GM23338 (cell line): ENCODE measurements at regions not wholly inside any gene's neighbourhood (a gene's known extent, or its start where the extent isn't known, plus 50 kb on each side); places are given as distances from the start of the nearest gene placed in this dataset.

Source experiments
- ATAC-seq: fragments of 200-7000 bp; cut with Tn5 transposase; 3 replicates; pipeline ENCODE4 v1.9.1; 2020
- DNase-seq: peaks from one replicate; pipeline ENCODE4 v3.0.0-alpha.2; 2015; ENCODE audit warnings: low spot score
- H2AFZ ChIP-seq: fragments of 200-600 bp; sonication (generic); 2 replicates; pipeline ENCODE4 v1.8.0; 2016; ENCODE audit warnings: antibody characterized with exemption, mild to moderate bottlenecking, moderate library complexity
- H3F3A ChIP-seq: fragments of 200-600 bp; sonication (generic); replicated peaks from 2 replicates; pipeline ENCODE4 v1.8.0; 2017; ENCODE audit warnings: antibody characterized with exemption, mixed run types, low read depth
- H3K27ac ChIP-seq: fragments of 200-600 bp; sonication (generic); 2 replicates; pipeline ENCODE4 v1.6.1; 2016; ENCODE audit warnings: low read depth
- H3K27me3 ChIP-seq: fragments of 200-600 bp; sonication (generic); 2 replicates; pipeline ENCODE4 v1.8.0; 2016; ENCODE audit warnings: mild to moderate bottlenecking, mixed run types, moderate library complexity; ENCODE audit not compliant: insufficient read depth
- H3K36me3 ChIP-seq: fragments of 200-600 bp; sonication (generic); 2 replicates; pipeline ENCODE4 v1.8.0; 2016; ENCODE audit warnings: mild to moderate bottlenecking; ENCODE audit not compliant: insufficient read depth
- H3K4me1 ChIP-seq: fragments of 200-600 bp; sonication (generic); 2 replicates; pipeline ENCODE4 v1.8.0; 2016; ENCODE audit warnings: mild to moderate bottlenecking, moderate library complexity; ENCODE audit not compliant: insufficient read depth
- H3K4me2 ChIP-seq: fragments of 200-600 bp; sonication (generic); 2 replicates; pipeline ENCODE4 v1.7.1; 2017; ENCODE audit warnings: mixed run types
- H3K4me3 ChIP-seq: fragments of 200-600 bp; sonication (generic); 2 replicates; pipeline ENCODE4 v1.6.1; 2016; ENCODE audit warnings: mixed run types
- H3K79me2 ChIP-seq: fragments of 200-600 bp; sonication (generic); replicated peaks from 2 replicates; pipeline ENCODE4 v1.8.0; 2017; ENCODE audit warnings: mild to moderate bottlenecking; ENCODE audit not compliant: insufficient read depth
- H3K9me2 ChIP-seq: fragments of 200-600 bp; sonication (generic); 2 replicates; pipeline ENCODE4 v1.8.0; 2017; ENCODE audit not compliant: insufficient read depth
- H4K20me1 ChIP-seq: fragments of 200-600 bp; sonication (generic); replicated peaks from 2 replicates; pipeline ENCODE4 v1.8.0; 2017; ENCODE audit warnings: mild to moderate bottlenecking; ENCODE audit not compliant: insufficient read depth
- H3K27ac Mint-ChIP-seq: 2 replicates; pipeline ENCODE4 v1.8.0; 2020; ENCODE audit warnings: inconsistent platforms, mild to moderate bottlenecking, moderate library complexity, mixed read lengths
- H3K27me3 Mint-ChIP-seq: 3 replicates; pipeline ENCODE4 v1.8.0; 2022; ENCODE audit warnings: low read depth, mild to moderate bottlenecking, moderate library complexity, mixed read lengths, inconsistent platforms; ENCODE audit not compliant: insufficient read depth, poor library complexity
- H3K36me3 Mint-ChIP-seq: 3 replicates; pipeline ENCODE4 v1.8.0; 2021; ENCODE audit warnings: low read depth, mild to moderate bottlenecking, inconsistent platforms, moderate library complexity, mixed read lengths
- H3K4me1 Mint-ChIP-seq: 3 replicates; pipeline ENCODE4 v1.8.0; 2020; ENCODE audit warnings: mild to moderate bottlenecking, inconsistent platforms, mixed read lengths
- H3K4me3 Mint-ChIP-seq: 3 replicates; pipeline ENCODE4 v1.8.0; 2021; ENCODE audit warnings: moderate library complexity, mild to moderate bottlenecking, inconsistent platforms, mixed read lengths
- H3K9me3 Mint-ChIP-seq: 3 replicates; pipeline ENCODE4 v1.8.0; 2020; ENCODE audit warnings: moderate library complexity, mild to moderate bottlenecking, inconsistent platforms, mixed read lengths
- EZH2 ChIP-seq: fragments of 200-600 bp; sonication (generic); IDR thresholded peaks from one replicate; pipeline ENCODE4 v1.8.0; 2017; ENCODE audit warnings: antibody characterized with exemption, mild to moderate bottlenecking, low read depth; ENCODE audit not compliant: unreplicated experiment
- POLR2AphosphoS5 ChIP-seq: IDR thresholded peaks from 2 replicates; pipeline ENCODE4 v1.6.1; 2016; ENCODE audit warnings: antibody characterized with exemption, low read depth
- TF ChIP-seq, protein P1 (sequence below): IDR thresholded peaks from one replicate; pipeline ENCODE4 v1.6.1; 2018; ENCODE audit warnings: antibody characterized with exemption; ENCODE audit not compliant: unreplicated experiment
- TF ChIP-seq, protein P2 (sequence below), 2 experiments: fragments of 200-600 bp in 1 of 2; sonication (generic) in 1 of 2; conservative IDR thresholded peaks; 2 replicates each; pipeline versions ENCODE4 v1.5.1 to v1.6.1; 2016 to 2017; ENCODE audit warnings: antibody characterized with exemption in 2 of 2, low read depth in 2 of 2, mild to moderate bottlenecking in 2 of 2, moderate library complexity in 1 of 2

DNA sequence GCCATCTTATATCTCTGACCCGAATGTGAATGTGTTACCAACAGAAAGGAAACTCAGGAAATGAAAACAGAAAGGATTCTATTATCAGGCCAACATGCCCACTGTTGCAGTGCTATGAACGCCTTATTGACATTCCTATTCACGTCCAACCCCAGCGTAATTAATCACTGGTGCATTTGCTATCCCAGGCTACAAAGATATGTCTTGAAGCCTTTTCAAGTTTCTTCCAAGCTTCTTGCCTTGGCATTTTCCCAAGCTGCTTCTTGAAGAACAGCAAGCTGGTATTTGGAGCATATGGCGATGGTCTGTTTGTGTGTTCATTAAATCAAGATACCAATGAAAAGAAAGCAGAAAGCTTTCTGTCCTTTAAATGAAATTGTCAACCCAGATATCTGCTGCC lies 579.2 kb upstream of the ZNF462 start:
- Histone ChIP-seq H3K9me2 (no peaks in the 10 kb centered on the region), H3K27ac (no peak overlapping the region)
- no peaks in the 10 kb centered on the region for H3K27me3 Mint-ChIP-seq

GRCh38 chr9:106284296-106284695 lies 578.7 kb upstream of the ZNF462 start:
- Mint-ChIP-seq H3K9me3 (no peaks in the 10 kb centered on the region; the same call in 2 of the 3 replicates), H3K4me1 (peaks cover 23% of the 10 kb centered on the region), H3K36me3 (no peaks in the 10 kb centered on the region), H3K27ac (no peak overlapping the region), H3K27me3 (no peaks in the 10 kb centered on the region), H3K4me3 (no peak overlapping the region)
- Histone ChIP-seq H3F3A (no peaks in the 10 kb centered on the region), H3K9me2 (no peaks in the 10 kb centered on the region), H3K4me2 (no peak overlapping the region), H3K4me1 (no peaks in the 10 kb centered on the region), H3K4me3 (no peak overlapping the region), H4K20me1 (no peaks in the 10 kb centered on the region), H3K27ac (no peak overlapping the region), H3K79me2 (no peaks in the 10 kb centered on the region), H2AFZ (no peak overlapping the region), H3K27me3 (no peaks in the 10 kb centered on the region), H3K36me3 (no peaks in the 10 kb centered on the region)
- TF ChIP-seq, protein P1, sequence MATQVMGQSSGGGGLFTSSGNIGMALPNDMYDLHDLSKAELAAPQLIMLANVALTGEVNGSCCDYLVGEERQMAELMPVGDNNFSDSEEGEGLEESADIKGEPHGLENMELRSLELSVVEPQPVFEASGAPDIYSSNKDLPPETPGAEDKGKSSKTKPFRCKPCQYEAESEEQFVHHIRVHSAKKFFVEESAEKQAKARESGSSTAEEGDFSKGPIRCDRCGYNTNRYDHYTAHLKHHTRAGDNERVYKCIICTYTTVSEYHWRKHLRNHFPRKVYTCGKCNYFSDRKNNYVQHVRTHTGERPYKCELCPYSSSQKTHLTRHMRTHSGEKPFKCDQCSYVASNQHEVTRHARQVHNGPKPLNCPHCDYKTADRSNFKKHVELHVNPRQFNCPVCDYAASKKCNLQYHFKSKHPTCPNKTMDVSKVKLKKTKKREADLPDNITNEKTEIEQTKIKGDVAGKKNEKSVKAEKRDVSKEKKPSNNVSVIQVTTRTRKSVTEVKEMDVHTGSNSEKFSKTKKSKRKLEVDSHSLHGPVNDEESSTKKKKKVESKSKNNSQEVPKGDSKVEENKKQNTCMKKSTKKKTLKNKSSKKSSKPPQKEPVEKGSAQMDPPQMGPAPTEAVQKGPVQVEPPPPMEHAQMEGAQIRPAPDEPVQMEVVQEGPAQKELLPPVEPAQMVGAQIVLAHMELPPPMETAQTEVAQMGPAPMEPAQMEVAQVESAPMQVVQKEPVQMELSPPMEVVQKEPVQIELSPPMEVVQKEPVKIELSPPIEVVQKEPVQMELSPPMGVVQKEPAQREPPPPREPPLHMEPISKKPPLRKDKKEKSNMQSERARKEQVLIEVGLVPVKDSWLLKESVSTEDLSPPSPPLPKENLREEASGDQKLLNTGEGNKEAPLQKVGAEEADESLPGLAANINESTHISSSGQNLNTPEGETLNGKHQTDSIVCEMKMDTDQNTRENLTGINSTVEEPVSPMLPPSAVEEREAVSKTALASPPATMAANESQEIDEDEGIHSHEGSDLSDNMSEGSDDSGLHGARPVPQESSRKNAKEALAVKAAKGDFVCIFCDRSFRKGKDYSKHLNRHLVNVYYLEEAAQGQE, result no peak
- TF ChIP-seq, protein P2, sequence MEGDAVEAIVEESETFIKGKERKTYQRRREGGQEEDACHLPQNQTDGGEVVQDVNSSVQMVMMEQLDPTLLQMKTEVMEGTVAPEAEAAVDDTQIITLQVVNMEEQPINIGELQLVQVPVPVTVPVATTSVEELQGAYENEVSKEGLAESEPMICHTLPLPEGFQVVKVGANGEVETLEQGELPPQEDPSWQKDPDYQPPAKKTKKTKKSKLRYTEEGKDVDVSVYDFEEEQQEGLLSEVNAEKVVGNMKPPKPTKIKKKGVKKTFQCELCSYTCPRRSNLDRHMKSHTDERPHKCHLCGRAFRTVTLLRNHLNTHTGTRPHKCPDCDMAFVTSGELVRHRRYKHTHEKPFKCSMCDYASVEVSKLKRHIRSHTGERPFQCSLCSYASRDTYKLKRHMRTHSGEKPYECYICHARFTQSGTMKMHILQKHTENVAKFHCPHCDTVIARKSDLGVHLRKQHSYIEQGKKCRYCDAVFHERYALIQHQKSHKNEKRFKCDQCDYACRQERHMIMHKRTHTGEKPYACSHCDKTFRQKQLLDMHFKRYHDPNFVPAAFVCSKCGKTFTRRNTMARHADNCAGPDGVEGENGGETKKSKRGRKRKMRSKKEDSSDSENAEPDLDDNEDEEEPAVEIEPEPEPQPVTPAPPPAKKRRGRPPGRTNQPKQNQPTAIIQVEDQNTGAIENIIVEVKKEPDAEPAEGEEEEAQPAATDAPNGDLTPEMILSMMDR (conservative IDR thresholded peaks at IDR 0.05; ENCODE audit: low read depth in 2 of 2), result peak; percentile 54 to 75
- ATAC-seq, result peak; percentile 81
- DNase-seq, result peak; percentile 63

More for the DNA sequence above, 579.2 kb upstream of the ZNF462 start:
- no peaks in the 10 kb centered on the region for H3K27me3 ChIP-seq
- H3K4me1 ChIP-seq, result no peaks in the 10 kb centered on the region
- no peaks in the 10 kb centered on the region; the same call in 2 of the 3 replicates for H3K9me3 Mint-ChIP-seq
- no peak overlapping the region for H2AFZ ChIP-seq
- no peaks in the 10 kb centered on the region for H3K36me3 Mint-ChIP-seq
- no peaks in the 10 kb centered on the region for H3K36me3 ChIP-seq
- TF ChIP-seq POLR2AphosphoS5 (no peak), EZH2 (no peak)
- TF ChIP-seq, protein P2 (conservative IDR thresholded peaks at IDR 0.05; ENCODE audit: low read depth in 2 of 2), result no peak
- no peak overlapping the region for H3K4me3 ChIP-seq
- H3K79me2 ChIP-seq, result no peaks in the 10 kb centered on the region
- no peak overlapping the region for H3K4me3 Mint-ChIP-seq
- no peak overlapping the region for H3K4me2 ChIP-seq
- DNase-seq (no peak), ATAC-seq (no peak)
- no peaks in the 10 kb centered on the region for H4K20me1 ChIP-seq
- no peaks in the 10 kb centered on the region for H3F3A ChIP-seq
- H3K4me1 Mint-ChIP-seq, result peaks cover 23% of the 10 kb centered on the region
- no peak overlapping the region for H3K27ac Mint-ChIP-seq
